Subcutaneous abdominal adipose tissue (tissue), 5 donors: ENCODE measurements at regions not wholly inside any gene's neighbourhood (a gene's known extent, or its start where the extent isn't known, plus 50 kb on each side); places are given as distances from the start of the nearest gene placed in this dataset.
"Not testable (repeated sequence)": the region's sequence is repeated elsewhere in the genome, so short reads cannot be mapped to it uniquely, and the experiment has no call there.

Experiments
- H3K27ac ChIP-seq: one replicate; pipeline ENCODE4 v1.7.0; 2013; ENCODE audit warnings: low read depth, mild to moderate bottlenecking, inconsistent platforms, low read length, moderate library complexity
- H3K27me3 ChIP-seq, 5 donors: one replicate each; pipeline ENCODE4 v1.7.0; 2013; ENCODE audit warnings: low read length in 5 of 5, inconsistent platforms in 1 of 5; ENCODE audit not compliant: control insufficient read depth in 5 of 5, insufficient read depth in 4 of 5
- H3K36me3 ChIP-seq, 5 donors: one replicate each; pipeline ENCODE4 v1.7.0; 2013; ENCODE audit warnings: low read length in 5 of 5; ENCODE audit not compliant: control insufficient read depth in 5 of 5, insufficient read depth in 5 of 5
- H3K4me1 ChIP-seq, 5 donors: one replicate each; pipeline ENCODE4 v1.7.0; 2013; ENCODE audit warnings: low read length in 5 of 5, mild to moderate bottlenecking in 3 of 5, moderate library complexity in 1 of 5; ENCODE audit not compliant: control insufficient read depth in 5 of 5, insufficient read depth in 5 of 5
- H3K4me3 ChIP-seq, 5 donors: one replicate each; pipeline ENCODE4 v1.7.0; 2013; ENCODE audit warnings: low read length in 5 of 5, low read depth in 1 of 5
- H3K9ac ChIP-seq, 5 donors: one replicate each; pipeline ENCODE4 v1.7.0; 2013; ENCODE audit warnings: low read length in 5 of 5, mild to moderate bottlenecking in 4 of 5, moderate library complexity in 3 of 5
- H3K9me3 ChIP-seq, 5 donors: one replicate each; pipeline ENCODE4 v1.7.0; 2013; ENCODE audit warnings: low read length in 5 of 5; ENCODE audit not compliant: control insufficient read depth in 5 of 5
- donor health status: healthy.
- donor health status: healthy.
- donor health status: healthy.
- donor health status: healthy.
- donor health status: healthy.

- Histone ChIP-seq H3K9ac (no peak overlapping the region), H3K27ac (no peak overlapping the region), H3K36me3 (no peaks in the 10 kb centered on the region), H3K4me1 (no peaks in the 10 kb centered on the region), H3K4me3 (no peak overlapping the region), H3K27me3 (no peaks in the 10 kb centered on the region), H3K9me3 (no peaks in the 10 kb centered on the region)
Observed at GRCh38 chr9:26650325-26650724, 242.3 kb downstream of the CAAP1 start.

- Histone ChIP-seq H3K4me1 (no peaks in the 10 kb centered on the region), H3K9ac (no peak overlapping the region), H3K27me3 (no peaks in the 10 kb centered on the region), H3K36me3 (no peaks in the 10 kb centered on the region), H3K4me3 (no peak overlapping the region), H3K9me3 (peaks cover 0 to 4% (median 0%) of the 10 kb centered on the region in 5 donors), H3K27ac (no peak overlapping the region)
Observed at GRCh38 chr9:26643826-26644225, 248.8 kb downstream of the CAAP1 start.

- Histone ChIP-seq H3K9me3 (peaks cover 0 to 4% (median 0%) of the 10 kb centered on the region in 5 donors), H3K4me3 (no peak overlapping the region), H3K4me1 (no peaks in the 10 kb centered on the region), H3K27me3 (no peaks in the 10 kb centered on the region), H3K27ac (no peak overlapping the region), H3K9ac (no peak overlapping the region), H3K36me3 (no peaks in the 10 kb centered on the region)
Observed at GRCh38 chr9:26639761-26640160, 252.8 kb downstream of the CAAP1 start.

- Histone ChIP-seq H3K9me3 (peaks cover 0 to 4% (median 0%) of the 10 kb centered on the region in 5 donors), H3K27ac (no peak overlapping the region), H3K36me3 (no peaks in the 10 kb centered on the region), H3K4me1 (no peaks in the 10 kb centered on the region), H3K4me3 (no peak overlapping the region), H3K27me3 (no peaks in the 10 kb centered on the region), H3K9ac (no peak overlapping the region)
Observed at GRCh38 chr9:26637101-26637500, 255.5 kb downstream of the CAAP1 start.

- H3K27ac ChIP-seq, H3K9ac ChIP-seq, H3K27me3 ChIP-seq, H3K9me3 ChIP-seq, H3K4me3 ChIP-seq, H3K36me3 ChIP-seq, H3K4me1 ChIP-seq: not testable (repeated sequence)
Observed at GRCh38 chr9:26613851-26614350, 278.7 kb downstream of the CAAP1 start.

GRCh38 chr9:26612211-26612610 is 280.4 kb downstream of the CAAP1 start:
- Histone ChIP-seq H3K4me3 (no peak overlapping the region), H3K27me3 (no peaks in the 10 kb centered on the region), H3K4me1 (no peaks in the 10 kb centered on the region), H3K27ac (no peak overlapping the region), H3K9me3 (no peaks in the 10 kb centered on the region), H3K9ac (no peak overlapping the region), H3K36me3 (no peaks in the 10 kb centered on the region)

- no peak overlapping the region for H3K4me3 ChIP-seq
- H3K9me3 ChIP-seq = no peaks in the 10 kb centered on the region
- no peaks in the 10 kb centered on the region for H3K27me3 ChIP-seq
- no peak overlapping the region for H3K27ac ChIP-seq
- no peaks in the 10 kb centered on the region for H3K4me1 ChIP-seq
- H3K9ac ChIP-seq = no peak overlapping the region
- H3K36me3 ChIP-seq = no peaks in the 10 kb centered on the region
Observed at GRCh38 chr9:26606756-26607155, 285.8 kb downstream of the CAAP1 start.

GRCh38 chr9:26605367-26605766 is 287.2 kb downstream of the CAAP1 start:
- H3K9me3 ChIP-seq = no peaks in the 10 kb centered on the region
- H3K27ac ChIP-seq = no peak overlapping the region
- no peak overlapping the region for H3K9ac ChIP-seq
- H3K36me3 ChIP-seq = no peaks in the 10 kb centered on the region
- no peaks in the 10 kb centered on the region for H3K4me1 ChIP-seq
- no peaks in the 10 kb centered on the region for H3K27me3 ChIP-seq
- H3K4me3 ChIP-seq = no peak overlapping the region

GRCh38 chr9:26604076-26604662 is 288.4 kb downstream of the CAAP1 start:
- no peaks in the 10 kb centered on the region for H3K9me3 ChIP-seq
- no peaks in the 10 kb centered on the region for H3K4me1 ChIP-seq
- H3K4me3 ChIP-seq = no peak overlapping the region
- H3K27ac ChIP-seq = no peak overlapping the region
- H3K36me3 ChIP-seq = no peaks in the 10 kb centered on the region
- H3K27me3 ChIP-seq = no peaks in the 10 kb centered on the region
- H3K9ac ChIP-seq = no peak overlapping the region

GRCh38 chr9:26603617-26604016 is 289.0 kb downstream of the CAAP1 start:
- Histone ChIP-seq H3K27me3 (no peaks in the 10 kb centered on the region), H3K4me3 (no peak overlapping the region), H3K4me1 (no peaks in the 10 kb centered on the region), H3K36me3 (no peaks in the 10 kb centered on the region), H3K9me3 (no peaks in the 10 kb centered on the region), H3K9ac (no peak overlapping the region), H3K27ac (no peak overlapping the region)
